ENCODE measurements at regions not wholly inside any gene's neighbourhood (a gene's known extent, or its start where the extent isn't known, plus 50 kb on each side); places are given as distances from the start of the nearest gene placed in this dataset.

GRCh38 chr2:84170979-84171378, 288.1 kb downstream of the SUCLG1 start:
- TF ChIP-seq, protein P1, sequence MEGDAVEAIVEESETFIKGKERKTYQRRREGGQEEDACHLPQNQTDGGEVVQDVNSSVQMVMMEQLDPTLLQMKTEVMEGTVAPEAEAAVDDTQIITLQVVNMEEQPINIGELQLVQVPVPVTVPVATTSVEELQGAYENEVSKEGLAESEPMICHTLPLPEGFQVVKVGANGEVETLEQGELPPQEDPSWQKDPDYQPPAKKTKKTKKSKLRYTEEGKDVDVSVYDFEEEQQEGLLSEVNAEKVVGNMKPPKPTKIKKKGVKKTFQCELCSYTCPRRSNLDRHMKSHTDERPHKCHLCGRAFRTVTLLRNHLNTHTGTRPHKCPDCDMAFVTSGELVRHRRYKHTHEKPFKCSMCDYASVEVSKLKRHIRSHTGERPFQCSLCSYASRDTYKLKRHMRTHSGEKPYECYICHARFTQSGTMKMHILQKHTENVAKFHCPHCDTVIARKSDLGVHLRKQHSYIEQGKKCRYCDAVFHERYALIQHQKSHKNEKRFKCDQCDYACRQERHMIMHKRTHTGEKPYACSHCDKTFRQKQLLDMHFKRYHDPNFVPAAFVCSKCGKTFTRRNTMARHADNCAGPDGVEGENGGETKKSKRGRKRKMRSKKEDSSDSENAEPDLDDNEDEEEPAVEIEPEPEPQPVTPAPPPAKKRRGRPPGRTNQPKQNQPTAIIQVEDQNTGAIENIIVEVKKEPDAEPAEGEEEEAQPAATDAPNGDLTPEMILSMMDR (IDR thresholded peaks at IDR 0.05): no peak
- TF ChIP-seq ZFX (IDR thresholded peaks at IDR 0.05; ENCODE audit: borderline replicate concordance): no peak

Measured in 22Rv1 (cell line).